HepG2 (cell line): ENCODE measurements at regions not wholly inside any gene's neighbourhood (a gene's known extent, or its start where the extent isn't known, plus 50 kb on each side); places are given as distances from the start of the nearest gene placed in this dataset.

ENCODE experiments used
- ATAC-seq: fragments of 200-7000 bp; cut with Tn5 transposase; 3 replicates; pipeline ENCODE4 v1.9.1; 2020; ENCODE audit warnings: mild to moderate bottlenecking, moderate library complexity
- BruUV-seq: library from RNA; stranded (reverse); fragments of 400-500 nt; replicated peaks from 2 replicates; lab custom pipeline; 2021; lab: Mats Ljungman, UMichigan
- CTCF ChIA-PET: fragments of 300-600 bp; formaldehyde crosslinking; extraction: SDS; loops from one replicate; lab custom pipeline; 2021; ENCODE audit warnings: low total read pairs, inconsistent platforms, low intra/inter-chr PET ratio; lab: Yijun Ruan, JAX
- POLR2A ChIA-PET: fragments of 350-600 bp; sonication (Branson Sonifier 250); formaldehyde crosslinking; loops from one replicate; lab custom pipeline; 2020; ENCODE audit warnings: antibody characterized with exemption, inconsistent platforms; lab: Yijun Ruan, JAX
- DNase-seq: peaks from one replicate; pipeline ENCODE4 v3.0.0-alpha.2; 2015; ENCODE audit warnings: low spot score
- FAIRE-seq: peaks from 3 replicates; lab custom pipeline; 2011; peaks lifted over from hg19 to GRCh38; lab: Jason Lieb, UNC
- H2AFZ ChIP-seq: one replicate; pipeline ENCODE4 v1.6.1; 2011; ENCODE audit warnings: low read length, inconsistent platforms
- H3K27ac ChIP-seq: fragments of 300-600 bp; 3 replicates; pipeline ENCODE4 v1.8.0; 2011; ENCODE audit warnings: mixed run types, mild to moderate bottlenecking, mixed read lengths, low read length, inconsistent platforms; ENCODE audit not compliant: insufficient read depth; ENCODE audit errors: extremely low read length
- H3K27me3 ChIP-seq, 2 experiments: fragments of 200-600 bp in 1 of 2; 2 replicates in 1 of 2; 3 replicates in 1 of 2; pipeline versions ENCODE4 v1.6.0 to v1.8.0; 2011; ENCODE audit warnings: low read length in 2 of 2, mild to moderate bottlenecking in 2 of 2, moderate library complexity in 2 of 2, inconsistent platforms in 1 of 2; ENCODE audit not compliant: insufficient read depth in 2 of 2, control insufficient read depth in 1 of 2
- H3K36me3 ChIP-seq, 2 experiments: fragments of 200-600 bp in 1 of 2; replicated peaks in 1 of 2; 2 replicates in 1 of 2; 3 replicates in 1 of 2; pipeline versions ENCODE4 v1.5.1 to v1.8.0; 2011; ENCODE audit warnings: low read length in 2 of 2, inconsistent platforms in 1 of 2; ENCODE audit not compliant: insufficient read depth in 2 of 2, control insufficient read depth in 1 of 2
- H3K4me1 ChIP-seq: 2 replicates; pipeline ENCODE4 v1.5.1; 2012; ENCODE audit warnings: low read length, inconsistent platforms; ENCODE audit not compliant: insufficient read depth
- H3K4me2 ChIP-seq: 2 replicates; pipeline ENCODE4 v1.6.0; 2011; ENCODE audit warnings: low read depth, low read length, inconsistent platforms
- H3K4me3 ChIP-seq, 3 experiments: fragments of 200-600 bp in 1 of 3; sonication (generic), shearing (Covaris generic) in 1 of 3; replicated peaks in 1 of 3; 2 replicates each; pipeline ENCODE4 v1.5.1; 2011 to 2016; ENCODE audit warnings: low read length in 3 of 3, inconsistent platforms in 2 of 3, low read depth in 2 of 3, mild to moderate bottlenecking in 2 of 3, control low read depth in 1 of 3, mixed read lengths in 1 of 3; ENCODE audit not compliant: insufficient read depth in 1 of 3
- H3K79me2 ChIP-seq: one replicate; pipeline ENCODE4 v1.6.1; 2011; ENCODE audit warnings: low read length, inconsistent platforms; ENCODE audit not compliant: insufficient read depth
- H3K9ac ChIP-seq: 2 replicates; pipeline ENCODE4 v1.6.0; 2011; ENCODE audit warnings: mild to moderate bottlenecking, low read depth, low read length, inconsistent platforms; ENCODE audit not compliant: insufficient read depth
- H3K9me3 ChIP-seq: 2 replicates; pipeline ENCODE4 v1.5.1; 2012; ENCODE audit warnings: mild to moderate bottlenecking, low read length
- H4K20me1 ChIP-seq: 2 replicates; pipeline ENCODE4 v1.6.0; 2011; ENCODE audit warnings: inconsistent platforms, mild to moderate bottlenecking, low read length, moderate library complexity; ENCODE audit not compliant: insufficient read depth
- AKAP8 ChIP-seq: sonication (generic); formaldehyde crosslinking; IDR thresholded peaks from 2 replicates; pipeline ENCODE4 v1.5.1; 2020; ENCODE audit warnings: mild to moderate bottlenecking, missing genetic modification reagents
- BORCS8-MEF2B ChIP-seq: sonication (generic); formaldehyde crosslinking; IDR thresholded peaks from 2 replicates; pipeline ENCODE4 v1.8.0; 2022; ENCODE audit warnings: mild to moderate bottlenecking, missing genetic modification reagents
- CEBPG ChIP-seq: IDR thresholded peaks from 2 replicates; pipeline ENCODE4 v1.6.1; 2016
- FOXA3 ChIP-seq: IDR thresholded peaks from 2 replicates; pipeline ENCODE4 v1.6.1; 2016; ENCODE audit warnings: missing genetic modification reagents, missing compliant biosample characterization
- NPAS2 ChIP-seq: sonication (generic); formaldehyde crosslinking; IDR thresholded peaks from 2 replicates; pipeline ENCODE4 v1.8.0; 2022; ENCODE audit warnings: mild to moderate bottlenecking, missing genetic modification reagents, borderline replicate concordance
- PHF21A ChIP-seq: sonication (generic); formaldehyde crosslinking; IDR thresholded peaks from 2 replicates; pipeline ENCODE4 v1.5.0; 2020; ENCODE audit warnings: mild to moderate bottlenecking, missing genetic modification reagents
- POLR2AphosphoS5 ChIP-seq: IDR thresholded peaks from 2 replicates; pipeline ENCODE4 v1.6.1; 2012; ENCODE audit warnings: low read depth, low read length
- RFXAP ChIP-seq: sonication (generic); formaldehyde crosslinking; IDR thresholded peaks from 2 replicates; pipeline ENCODE4 v1.4.0; 2020; ENCODE audit warnings: missing genetic modification reagents, borderline replicate concordance
- SMARCC2 ChIP-seq: fragments of 450-650 bp; IDR thresholded peaks from 2 replicates; pipeline ENCODE4 v1.6.1; 2017; ENCODE audit warnings: antibody characterized with exemption, mild to moderate bottlenecking
- ZFP36 ChIP-seq: fragments of 150-350 bp; IDR thresholded peaks from 2 replicates; pipeline ENCODE4 v1.6.1; 2018; ENCODE audit warnings: borderline replicate concordance, low read length, low read depth; ENCODE audit not compliant: partially characterized antibody
- ZNF350 ChIP-seq: sonication (generic); formaldehyde crosslinking; IDR thresholded peaks from 2 replicates; pipeline ENCODE4 v1.4.0; 2020; ENCODE audit warnings: mild to moderate bottlenecking, low read depth, missing genetic modification reagents, borderline replicate concordance
- ZNF564 ChIP-seq: sonication (generic); formaldehyde crosslinking; IDR thresholded peaks from 2 replicates; pipeline ENCODE4 v1.8.1; 2023; ENCODE audit warnings: mild to moderate bottlenecking, missing genetic modification reagents
- ZNF615 ChIP-seq: sonication (generic); formaldehyde crosslinking; IDR thresholded peaks from 2 replicates; pipeline ENCODE4 v1.5.0; 2020; ENCODE audit warnings: mild to moderate bottlenecking, missing genetic modification reagents, borderline replicate concordance
- ZSCAN21 ChIP-seq: sonication (generic); formaldehyde crosslinking; IDR thresholded peaks from 2 replicates; pipeline ENCODE4 v1.8.0; 2022; ENCODE audit warnings: mild to moderate bottlenecking, missing genetic modification reagents, moderate library complexity, borderline replicate concordance
- WGBS: methylation state at CpG from one replicate; pipeline ENCODE4 v1.1.6; 2017; ENCODE audit warnings: low lambda C conversion rate; 5-methylcytosine and 5-hydroxymethylcytosine counted together
- in situ Hi-C: cut with HindIII; loops from 2 replicates; pipeline ENCODE4 v1.10.0; 2017; ENCODE audit warnings: low pct_unique_long_range_greater_than_20kb; ENCODE audit not compliant: extremely low pct_ligation_motif_present
- intact Hi-C: fragments of 100-400 bp; cut with micrococcal nuclease; formaldehyde crosslinking; loops from one replicate; pipeline ENCODE4 v1.10.0; 2022; ENCODE audit not compliant: unreplicated experiment
- TF ChIP-seq, protein P1 (sequence below): sonication (generic); formaldehyde crosslinking; IDR thresholded peaks from 2 replicates; pipeline ENCODE4 v1.8.1; 2023; ENCODE audit warnings: mild to moderate bottlenecking, missing genetic modification reagents
- TF ChIP-seq, protein P2 (sequence below): sonication (generic); formaldehyde crosslinking; IDR thresholded peaks from 2 replicates; pipeline ENCODE4 v1.5.0; 2020; ENCODE audit warnings: missing genetic modification reagents
- TF ChIP-seq, protein P3 (sequence below): sonication (generic); formaldehyde crosslinking; IDR thresholded peaks from 2 replicates; pipeline ENCODE4 v1.4.0; 2020; ENCODE audit warnings: missing genetic modification reagents, borderline replicate concordance
- TF ChIP-seq, protein P4 (sequence below), 2 experiments: fragments of 450-650 bp in 1 of 2; sonication (generic) in 1 of 2; formaldehyde crosslinking; IDR thresholded peaks; 2 replicates each; pipeline versions ENCODE4 v1.5.0 to v1.8.0; 2020 to 2022; ENCODE audit warnings: mild to moderate bottlenecking in 1 of 2, missing genetic modification reagents in 1 of 2

DNA sequence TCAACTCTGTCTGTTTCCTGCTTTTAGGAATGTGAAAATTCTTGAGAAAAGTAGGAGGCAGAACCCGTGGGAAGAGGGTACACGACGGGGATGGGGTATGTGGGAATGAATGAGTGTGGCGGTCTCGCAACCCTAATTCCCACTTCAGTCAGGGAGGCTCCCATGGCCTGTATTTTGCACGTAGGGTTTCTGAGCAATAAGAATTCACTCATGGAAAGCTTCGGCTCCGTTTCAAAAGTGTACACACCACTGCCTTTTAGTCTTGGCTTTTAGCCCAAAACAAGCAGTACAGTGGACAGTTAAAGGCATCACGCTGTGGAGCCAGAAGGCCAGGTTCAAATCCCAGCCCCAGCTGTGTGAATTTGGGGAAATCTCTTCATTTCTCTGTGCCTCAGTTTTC is 116.7 kb downstream of the MN1 start:
- H3K36me3 ChIP-seq: no peaks in the 10 kb centered on the region
- DNase-seq: no peak
- no peaks in the 10 kb centered on the region for H4K20me1 ChIP-seq
- no peak for ATAC-seq
- BruUV-seq: no TSS peak
- H3K4me1 ChIP-seq: peaks cover 31% of the 10 kb centered on the region
- H3K4me3 ChIP-seq: no peak overlapping the region
- H3K27me3 ChIP-seq: peaks cover 0 to 26% of the 10 kb centered on the region in 2 experiments; a peak in 4 of 5 replicates
- POLR2A ChIA-PET: no interaction called here
- no peak for FAIRE-seq
- H3K9me3 ChIP-seq: no peaks in the 10 kb centered on the region
- H3K4me2 ChIP-seq: no peak overlapping the region
- WGBS: 48% methylated on average over 9 of the region's 9 CpGs
- H3K9ac ChIP-seq: no peak overlapping the region
- CTCF ChIA-PET: no interaction called here
- intact Hi-C loops: no loop called here
- no peak overlapping the region for H3K27ac ChIP-seq
- TF ChIP-seq, protein P1, sequence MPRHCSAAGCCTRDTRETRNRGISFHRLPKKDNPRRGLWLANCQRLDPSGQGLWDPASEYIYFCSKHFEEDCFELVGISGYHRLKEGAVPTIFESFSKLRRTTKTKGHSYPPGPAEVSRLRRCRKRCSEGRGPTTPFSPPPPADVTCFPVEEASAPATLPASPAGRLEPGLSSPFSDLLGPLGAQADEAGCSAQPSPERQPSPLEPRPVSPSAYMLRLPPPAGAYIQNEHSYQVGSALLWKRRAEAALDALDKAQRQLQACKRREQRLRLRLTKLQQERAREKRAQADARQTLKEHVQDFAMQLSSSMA (CRISPR knock-in tag): no peak
- TF ChIP-seq NPAS2 (CRISPR knock-in tag) (no peak), CEBPG (CRISPR knock-in tag) (no peak), ZSCAN21 (CRISPR knock-in tag) (no peak), POLR2AphosphoS5 (no peak), ZFP36 (no peak), ZNF350 (CRISPR knock-in tag) (no peak), ZNF615 (CRISPR knock-in tag) (no peak), PHF21A (CRISPR knock-in tag) (no peak), FOXA3 (no peak), SMARCC2 (no peak), ZNF564 (CRISPR knock-in tag) (no peak), RFXAP (no peak), BORCS8-MEF2B (CRISPR knock-in tag) (no peak), AKAP8 (no peak)
- TF ChIP-seq, protein P2, sequence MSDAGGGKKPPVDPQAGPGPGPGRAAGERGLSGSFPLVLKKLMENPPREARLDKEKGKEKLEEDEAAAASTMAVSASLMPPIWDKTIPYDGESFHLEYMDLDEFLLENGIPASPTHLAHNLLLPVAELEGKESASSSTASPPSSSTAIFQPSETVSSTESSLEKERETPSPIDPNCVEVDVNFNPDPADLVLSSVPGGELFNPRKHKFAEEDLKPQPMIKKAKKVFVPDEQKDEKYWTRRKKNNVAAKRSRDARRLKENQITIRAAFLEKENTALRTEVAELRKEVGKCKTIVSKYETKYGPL: no peak
- TF ChIP-seq, protein P3, sequence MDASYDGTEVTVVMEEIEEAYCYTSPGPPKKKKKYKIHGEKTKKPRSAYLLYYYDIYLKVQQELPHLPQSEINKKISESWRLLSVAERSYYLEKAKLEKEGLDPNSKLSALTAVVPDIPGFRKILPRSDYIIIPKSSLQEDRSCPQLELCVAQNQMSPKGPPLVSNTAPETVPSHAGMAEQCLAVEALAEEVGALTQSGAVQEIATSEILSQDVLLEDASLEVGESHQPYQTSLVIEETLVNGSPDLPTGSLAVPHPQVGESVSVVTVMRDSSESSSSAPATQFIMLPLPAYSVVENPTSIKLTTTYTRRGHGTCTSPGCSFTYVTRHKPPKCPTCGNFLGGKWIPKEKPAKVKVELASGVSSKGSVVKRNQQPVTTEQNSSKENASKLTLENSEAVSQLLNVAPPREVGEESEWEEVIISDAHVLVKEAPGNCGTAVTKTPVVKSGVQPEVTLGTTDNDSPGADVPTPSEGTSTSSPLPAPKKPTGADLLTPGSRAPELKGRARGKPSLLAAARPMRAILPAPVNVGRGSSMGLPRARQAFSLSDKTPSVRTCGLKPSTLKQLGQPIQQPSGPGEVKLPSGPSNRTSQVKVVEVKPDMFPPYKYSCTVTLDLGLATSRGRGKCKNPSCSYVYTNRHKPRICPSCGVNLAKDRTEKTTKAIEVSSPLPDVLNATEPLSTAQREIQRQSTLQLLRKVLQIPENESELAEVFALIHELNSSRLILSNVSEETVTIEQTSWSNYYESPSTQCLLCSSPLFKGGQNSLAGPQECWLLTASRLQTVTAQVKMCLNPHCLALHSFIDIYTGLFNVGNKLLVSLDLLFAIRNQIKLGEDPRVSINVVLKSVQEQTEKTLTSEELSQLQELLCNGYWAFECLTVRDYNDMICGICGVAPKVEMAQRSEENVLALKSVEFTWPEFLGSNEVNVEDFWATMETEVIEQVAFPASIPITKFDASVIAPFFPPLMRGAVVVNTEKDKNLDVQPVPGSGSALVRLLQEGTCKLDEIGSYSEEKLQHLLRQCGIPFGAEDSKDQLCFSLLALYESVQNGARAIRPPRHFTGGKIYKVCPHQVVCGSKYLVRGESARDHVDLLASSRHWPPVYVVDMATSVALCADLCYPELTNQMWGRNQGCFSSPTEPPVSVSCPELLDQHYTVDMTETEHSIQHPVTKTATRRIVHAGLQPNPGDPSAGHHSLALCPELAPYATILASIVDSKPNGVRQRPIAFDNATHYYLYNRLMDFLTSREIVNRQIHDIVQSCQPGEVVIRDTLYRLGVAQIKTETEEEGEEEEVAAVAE (CRISPR knock-in tag): no peak
- TF ChIP-seq, protein P4, sequence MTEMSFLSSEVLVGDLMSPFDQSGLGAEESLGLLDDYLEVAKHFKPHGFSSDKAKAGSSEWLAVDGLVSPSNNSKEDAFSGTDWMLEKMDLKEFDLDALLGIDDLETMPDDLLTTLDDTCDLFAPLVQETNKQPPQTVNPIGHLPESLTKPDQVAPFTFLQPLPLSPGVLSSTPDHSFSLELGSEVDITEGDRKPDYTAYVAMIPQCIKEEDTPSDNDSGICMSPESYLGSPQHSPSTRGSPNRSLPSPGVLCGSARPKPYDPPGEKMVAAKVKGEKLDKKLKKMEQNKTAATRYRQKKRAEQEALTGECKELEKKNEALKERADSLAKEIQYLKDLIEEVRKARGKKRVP (CRISPR knock-in tag; IDR thresholded peaks at IDR 0.05): no peak
- TF ChIP-seq, all 625 proteins: peak for 0
- no peak overlapping the region for H2AFZ ChIP-seq
- in situ Hi-C loops: no loop called here
- H3K79me2 ChIP-seq: no peaks in the 10 kb centered on the region
